AG04450 (cell line): ENCODE measurements at regions not wholly inside any gene's neighbourhood (a gene's known extent, or its start where the extent isn't known, plus 50 kb on each side); places are given as distances from the start of the nearest gene placed in this dataset.

Source experiments
- CTCF ChIA-PET: fragments of 300-600, 350-600 bp; formaldehyde crosslinking; extraction: SDS; loops from one replicate; lab custom pipeline; 2022; ENCODE audit warnings: antibody characterized with exemption, inconsistent platforms; lab: Charles Lee
- POLR2A ChIA-PET: fragments of 350-600 bp; formaldehyde crosslinking; extraction: SDS; loops from one replicate; lab custom pipeline; 2021; ENCODE audit warnings: antibody characterized with exemption, inconsistent platforms; lab: Yijun Ruan, JAX
- DNase-seq: peaks from one replicate; pipeline ENCODE4 v3.0.0-alpha.2; 2011; ENCODE audit warnings: low read depth, low spot score
- H3K27ac ChIP-seq: one replicate; pipeline ENCODE4 v1.5.1; 2012; ENCODE audit warnings: low read depth, low read length, control low read depth
- H3K27me3 ChIP-seq: one replicate; pipeline ENCODE4 v1.6.0; 2012; ENCODE audit warnings: low read length; ENCODE audit not compliant: control insufficient read depth, insufficient read depth
- H3K4me3 ChIP-seq: 2 replicates; pipeline ENCODE4 v1.5.1; 2011; ENCODE audit warnings: mild to moderate bottlenecking, low read depth, low read length, control low read depth
- H3K9me3 ChIP-seq: 2 replicates; pipeline ENCODE4 v1.5.1; 2012; ENCODE audit warnings: low read length; ENCODE audit not compliant: control insufficient read depth, insufficient read depth
- TF ChIP-seq, protein P1 (sequence below): IDR thresholded peaks from 2 replicates; pipeline ENCODE4 v1.5.1; 2011; ENCODE audit warnings: low read depth, low read length, control low read depth, inconsistent platforms

DNA sequence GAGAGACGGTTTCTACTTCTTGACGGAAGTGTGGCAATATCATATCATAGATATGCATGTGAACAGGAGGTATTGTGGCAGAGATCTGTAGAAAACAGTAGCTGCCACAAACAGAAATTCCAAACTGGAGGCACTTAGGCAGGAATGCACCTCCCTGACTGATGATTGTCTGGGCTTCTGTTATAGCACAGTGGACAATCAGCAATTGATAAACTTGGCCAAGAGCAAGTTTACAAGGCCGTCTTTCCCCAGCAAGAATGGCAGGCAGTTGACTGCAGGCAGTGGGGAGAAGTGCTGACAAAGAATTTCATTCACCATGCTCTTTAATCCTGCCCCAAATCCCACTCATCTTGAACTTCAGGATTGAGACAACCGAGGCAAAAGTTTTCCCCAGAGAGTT lies 114.4 kb upstream of the STOX2 start:
- ChIA-PET CTCF (no interaction called here), POLR2A (no interaction called here)
- Histone ChIP-seq H3K27me3 (peaks cover 3% of the 10 kb centered on the region), H3K4me3 (no peak overlapping the region), H3K27ac (no peak overlapping the region), H3K9me3 (no peaks in the 10 kb centered on the region)
- no peak for DNase-seq
- TF ChIP-seq, protein P1, sequence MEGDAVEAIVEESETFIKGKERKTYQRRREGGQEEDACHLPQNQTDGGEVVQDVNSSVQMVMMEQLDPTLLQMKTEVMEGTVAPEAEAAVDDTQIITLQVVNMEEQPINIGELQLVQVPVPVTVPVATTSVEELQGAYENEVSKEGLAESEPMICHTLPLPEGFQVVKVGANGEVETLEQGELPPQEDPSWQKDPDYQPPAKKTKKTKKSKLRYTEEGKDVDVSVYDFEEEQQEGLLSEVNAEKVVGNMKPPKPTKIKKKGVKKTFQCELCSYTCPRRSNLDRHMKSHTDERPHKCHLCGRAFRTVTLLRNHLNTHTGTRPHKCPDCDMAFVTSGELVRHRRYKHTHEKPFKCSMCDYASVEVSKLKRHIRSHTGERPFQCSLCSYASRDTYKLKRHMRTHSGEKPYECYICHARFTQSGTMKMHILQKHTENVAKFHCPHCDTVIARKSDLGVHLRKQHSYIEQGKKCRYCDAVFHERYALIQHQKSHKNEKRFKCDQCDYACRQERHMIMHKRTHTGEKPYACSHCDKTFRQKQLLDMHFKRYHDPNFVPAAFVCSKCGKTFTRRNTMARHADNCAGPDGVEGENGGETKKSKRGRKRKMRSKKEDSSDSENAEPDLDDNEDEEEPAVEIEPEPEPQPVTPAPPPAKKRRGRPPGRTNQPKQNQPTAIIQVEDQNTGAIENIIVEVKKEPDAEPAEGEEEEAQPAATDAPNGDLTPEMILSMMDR: no peak

DNA sequence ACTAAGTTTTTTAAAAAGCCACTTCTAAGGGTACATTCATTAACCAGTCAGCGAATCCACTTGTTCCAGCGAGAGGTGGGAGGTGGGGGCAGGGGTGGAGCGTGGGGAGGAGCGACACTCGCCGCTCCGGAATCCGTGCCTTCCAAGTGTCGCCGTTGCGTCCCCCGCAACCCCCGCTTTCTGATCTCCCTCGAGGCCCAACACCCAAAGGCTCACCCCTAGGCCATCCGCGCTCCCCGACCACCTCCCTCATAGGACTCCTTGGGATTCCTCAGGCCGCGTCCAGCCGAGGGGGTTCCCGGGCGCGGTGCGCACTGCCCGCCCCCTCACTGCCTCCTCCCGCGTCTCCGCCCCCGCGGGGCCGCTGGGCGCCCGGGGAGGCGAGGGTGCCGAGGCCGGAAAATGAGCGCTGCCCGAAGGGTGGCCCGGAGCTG lies 108.1 kb upstream of the STOX2 start:
- no peaks in the 10 kb centered on the region for H3K9me3 ChIP-seq
- no peak overlapping the region for H3K27ac ChIP-seq
- ChIA-PET POLR2A (no interaction called here), CTCF (no interaction called here)
- DNase-seq: no peak
- peaks cover 37% of the 10 kb centered on the region for H3K27me3 ChIP-seq
- TF ChIP-seq, protein P1: no peak
- peak overlapping the region; percentile 27; the same call in 1 of the 2 replicates for H3K4me3 ChIP-seq

DNA sequence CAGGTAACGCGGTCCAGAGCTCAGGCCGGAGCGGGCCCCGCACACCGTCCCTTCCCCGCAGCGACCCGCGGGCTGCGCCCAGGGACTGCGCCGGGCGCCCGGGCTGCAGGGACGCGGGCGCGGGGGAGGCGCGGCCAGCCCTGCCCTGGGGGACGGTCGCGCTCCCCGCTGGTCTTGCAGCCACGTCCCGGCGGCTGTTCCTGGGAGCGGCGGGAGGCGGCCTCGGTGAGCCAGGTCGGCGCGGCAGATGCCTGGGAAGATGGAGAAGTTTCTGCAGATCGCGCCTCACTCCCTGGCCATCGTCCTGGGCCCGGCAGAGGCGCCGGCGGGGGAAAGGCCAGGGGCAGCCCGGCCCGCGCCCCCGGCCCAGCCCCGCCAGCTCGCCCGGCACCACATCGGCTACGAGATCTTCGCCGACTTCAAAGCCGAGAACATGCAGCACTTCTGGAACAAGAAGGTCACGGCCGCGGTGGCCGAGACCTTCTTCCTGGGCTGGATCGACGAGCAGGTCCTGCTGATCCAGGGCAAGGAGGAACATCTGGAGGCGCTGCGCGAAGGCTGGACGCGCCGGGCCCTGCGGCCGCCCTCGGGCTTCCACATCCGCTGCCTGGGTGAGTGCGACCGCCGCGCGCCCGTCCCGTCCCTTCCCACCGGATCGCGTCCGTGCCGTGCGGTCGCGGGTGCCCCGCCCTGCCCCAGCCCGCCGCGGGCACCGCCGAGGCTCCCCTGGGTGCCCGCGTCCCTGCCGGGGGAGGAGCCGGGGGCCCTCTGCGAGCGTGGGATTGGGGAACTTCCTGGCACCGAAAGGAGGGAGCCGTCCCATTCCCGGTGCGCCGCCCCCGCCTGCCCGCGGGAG lies 107.4 kb upstream of the STOX2 start:
- no peak overlapping the region; the same call in 1 of the 2 replicates for H3K4me3 ChIP-seq
- ChIA-PET POLR2A (no interaction called here), CTCF (no interaction called here)
- H3K27me3 ChIP-seq: peaks cover 37% of the 10 kb centered on the region
- no peaks in the 10 kb centered on the region for H3K9me3 ChIP-seq
- no peak overlapping the region for H3K27ac ChIP-seq
- TF ChIP-seq, protein P1: no peak
- no peak for DNase-seq

DNA sequence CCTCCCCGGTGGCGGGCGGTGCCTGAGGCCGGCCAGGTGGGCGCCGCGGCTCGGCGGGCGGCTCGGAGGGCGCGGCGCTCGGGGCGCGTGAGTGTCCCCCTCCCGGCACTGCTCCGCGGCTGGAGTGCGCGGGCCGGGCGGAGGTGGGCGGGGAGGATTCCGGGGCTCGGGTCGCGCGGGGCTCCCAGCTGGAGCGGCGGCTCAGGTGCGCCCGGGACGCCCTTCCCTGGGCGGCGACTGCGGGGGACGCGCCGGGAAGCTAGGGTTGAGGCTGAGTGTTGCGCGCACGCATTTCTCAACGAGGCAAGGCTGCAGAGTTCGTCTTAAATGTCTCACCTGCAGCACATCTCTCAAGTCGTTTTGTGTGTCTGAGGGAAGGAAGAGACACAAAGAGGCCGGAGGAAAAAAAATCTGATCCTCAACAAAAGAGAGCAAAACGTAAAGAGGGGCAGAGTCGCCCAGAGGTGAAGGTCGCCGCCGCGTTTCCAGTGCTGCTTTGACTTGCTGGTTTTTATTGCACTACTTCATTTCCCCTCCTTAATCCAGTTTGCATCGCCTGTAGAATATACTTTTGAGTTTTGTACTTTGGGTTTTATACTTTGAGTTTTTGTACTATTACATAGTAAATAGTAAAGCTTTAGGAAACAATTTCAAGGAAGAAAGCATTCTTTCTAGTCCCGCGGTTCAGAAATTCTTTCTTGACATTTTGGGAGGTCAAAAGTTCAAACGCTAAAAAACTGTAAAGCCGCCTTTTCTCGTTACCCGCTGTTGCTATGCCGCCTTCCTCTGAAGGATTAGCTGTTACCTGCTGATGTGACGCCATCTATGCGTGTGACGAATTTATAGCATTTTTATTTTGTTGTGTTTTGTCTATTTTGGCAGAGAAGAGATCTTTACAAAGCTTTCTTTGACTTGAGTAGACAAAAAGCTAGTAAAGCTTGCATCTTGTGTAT lies 106.5 kb upstream of the STOX2 start:
- no peak for DNase-seq
- no peaks in the 10 kb centered on the region for H3K9me3 ChIP-seq
- H3K4me3 ChIP-seq: no peak overlapping the region
- TF ChIP-seq, protein P1: no peak
- CTCF ChIA-PET: no interaction called here
- POLR2A ChIA-PET: no interaction called here
- H3K27ac ChIP-seq: no peak overlapping the region
- peaks cover 37% of the 10 kb centered on the region for H3K27me3 ChIP-seq
